ENCODE measurements at regions not wholly inside any gene's neighbourhood (a gene's known extent, or its start where the extent isn't known, plus 50 kb on each side); places are given as distances from the start of the nearest gene placed in this dataset.

DNA sequence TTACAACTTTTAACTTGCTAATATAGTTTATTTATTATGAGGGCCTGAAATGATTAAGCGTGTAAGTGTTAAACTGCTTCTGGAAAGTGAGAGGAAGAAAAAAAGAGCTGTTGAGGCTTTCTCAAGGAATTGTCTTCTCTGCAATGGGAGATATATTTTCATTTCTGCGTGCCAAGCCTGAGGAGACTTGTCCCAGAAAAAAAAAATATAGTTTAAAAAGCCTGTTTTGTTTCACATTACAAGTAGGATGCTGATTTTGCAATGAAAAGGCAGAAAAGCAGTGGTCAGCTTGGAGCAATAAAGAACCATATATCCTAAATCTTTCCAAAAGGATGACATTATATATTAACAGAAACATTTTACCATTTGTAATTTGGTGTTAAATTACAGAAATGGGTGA, 115.5 kb downstream of the GMNC start:
- ChIA-PET POLR2A (no interaction called here), CTCF (no interaction called here)
- intact Hi-C loops (cut with micrococcal nuclease) = no loop called here
- Histone ChIP-seq H3K4me3 (ENCODE audit: control extremely low read depth in 1 of 5, extremely low read depth in 1 of 5, insufficient read depth in 1 of 5, low read depth in 2 of 5, low read length in 4 of 5) (no peak overlapping the region), H3K4me2 (replicated peaks; ENCODE audit: low read depth, low read length, poor library complexity, severe bottlenecking) (no peak overlapping the region), H3K9ac (ENCODE audit: low read length) (no peak overlapping the region), H3K79me2 (ENCODE audit: control insufficient read depth, insufficient read depth, low read length) (no peaks in the 10 kb centered on the region), H3K36me3 (replicated peaks in 1 of 2; ENCODE audit: control extremely low read depth in 1 of 2, control insufficient read depth in 1 of 2, extremely low read depth in 1 of 2, insufficient read depth in 2 of 2, low read length in 1 of 2) (no peaks in the 10 kb centered on the region), H3K9me3 (ENCODE audit: control extremely low read depth in 1 of 3, control insufficient read depth in 2 of 3, insufficient read depth in 1 of 3, low read length in 2 of 3) (no peaks in the 10 kb centered on the region), H3K4me1 (ENCODE audit: control insufficient read depth in 2 of 2, insufficient read depth in 2 of 2, low read length in 2 of 2) (no peaks in the 10 kb centered on the region), H4K20me1 (ENCODE audit: control insufficient read depth, insufficient read depth, low read length, poor library complexity, severe bottlenecking) (no peaks in the 10 kb centered on the region), H2AFZ (ENCODE audit: insufficient read depth, low read depth, low read length, poor library complexity, severe bottlenecking) (no peak overlapping the region), H3K27ac (ENCODE audit: low read length in 2 of 2) (no peak overlapping the region), H3K27me3 (replicated peaks in 1 of 4; ENCODE audit: control extremely low read depth in 1 of 4, control insufficient read depth in 3 of 4, insufficient read depth in 4 of 4, low read length in 3 of 4) (no peaks in the 10 kb centered on the region)
- H3K27me3 Mint-ChIP-seq = no peaks in the 10 kb centered on the region
- no peak for DNase-seq
- H3K4me3 Mint-ChIP-seq = no peak overlapping the region
- 60% methylated on average over 1 of the region's 2 CpGs for WGBS (ENCODE audit: insufficient coverage)
- no peaks in the 10 kb centered on the region for H3K4me1 Mint-ChIP-seq
- TF ChIP-seq, protein P1, sequence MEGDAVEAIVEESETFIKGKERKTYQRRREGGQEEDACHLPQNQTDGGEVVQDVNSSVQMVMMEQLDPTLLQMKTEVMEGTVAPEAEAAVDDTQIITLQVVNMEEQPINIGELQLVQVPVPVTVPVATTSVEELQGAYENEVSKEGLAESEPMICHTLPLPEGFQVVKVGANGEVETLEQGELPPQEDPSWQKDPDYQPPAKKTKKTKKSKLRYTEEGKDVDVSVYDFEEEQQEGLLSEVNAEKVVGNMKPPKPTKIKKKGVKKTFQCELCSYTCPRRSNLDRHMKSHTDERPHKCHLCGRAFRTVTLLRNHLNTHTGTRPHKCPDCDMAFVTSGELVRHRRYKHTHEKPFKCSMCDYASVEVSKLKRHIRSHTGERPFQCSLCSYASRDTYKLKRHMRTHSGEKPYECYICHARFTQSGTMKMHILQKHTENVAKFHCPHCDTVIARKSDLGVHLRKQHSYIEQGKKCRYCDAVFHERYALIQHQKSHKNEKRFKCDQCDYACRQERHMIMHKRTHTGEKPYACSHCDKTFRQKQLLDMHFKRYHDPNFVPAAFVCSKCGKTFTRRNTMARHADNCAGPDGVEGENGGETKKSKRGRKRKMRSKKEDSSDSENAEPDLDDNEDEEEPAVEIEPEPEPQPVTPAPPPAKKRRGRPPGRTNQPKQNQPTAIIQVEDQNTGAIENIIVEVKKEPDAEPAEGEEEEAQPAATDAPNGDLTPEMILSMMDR (IDR thresholded peaks at IDR 0.05) = no peak
- TF ChIP-seq EZH2 (IDR thresholded peaks at IDR 0.05; ENCODE audit: borderline replicate concordance, insufficient read depth, low read depth, low read length, poor library complexity, severe bottlenecking) = no peak
- no peaks in the 10 kb centered on the region for H3K9me3 Mint-ChIP-seq (ENCODE audit: insufficient read depth)
- ATAC-seq (ENCODE audit: low read depth) = no peak
- no peak overlapping the region for H3K27ac Mint-ChIP-seq

DNA sequence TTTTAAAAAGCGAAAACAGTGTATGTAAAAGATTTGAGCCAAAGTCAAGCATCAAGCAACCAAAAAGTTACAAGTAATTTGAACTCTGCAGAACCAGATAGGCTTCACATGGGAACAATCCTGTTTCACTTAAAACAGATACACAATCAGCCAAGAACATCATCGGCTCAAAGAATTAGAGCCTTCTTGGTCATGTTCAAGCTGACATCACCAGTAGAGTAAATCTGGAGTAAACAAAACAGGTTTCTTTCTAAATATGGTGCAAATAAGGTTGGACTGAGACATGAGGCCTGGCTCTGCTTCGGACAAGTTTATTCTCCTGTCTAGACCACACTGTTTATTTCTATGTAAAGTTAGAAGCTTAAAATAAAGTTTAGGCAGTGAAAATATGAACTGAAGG, 116.0 kb downstream of the GMNC start:
- intact Hi-C loops (cut with micrococcal nuclease) = no loop called here
- Histone ChIP-seq H3K9me3 (ENCODE audit: control extremely low read depth in 1 of 3, control insufficient read depth in 2 of 3, insufficient read depth in 1 of 3, low read length in 2 of 3) (no peaks in the 10 kb centered on the region), H3K4me3 (ENCODE audit: control extremely low read depth in 1 of 5, extremely low read depth in 1 of 5, insufficient read depth in 1 of 5, low read depth in 2 of 5, low read length in 4 of 5) (no peak overlapping the region), H3K27ac (ENCODE audit: low read length in 2 of 2) (no peak overlapping the region), H3K4me2 (replicated peaks; ENCODE audit: low read depth, low read length, poor library complexity, severe bottlenecking) (no peak overlapping the region), H3K9ac (ENCODE audit: low read length) (no peak overlapping the region), H4K20me1 (ENCODE audit: control insufficient read depth, insufficient read depth, low read length, poor library complexity, severe bottlenecking) (no peaks in the 10 kb centered on the region), H3K36me3 (replicated peaks in 1 of 2; ENCODE audit: control extremely low read depth in 1 of 2, control insufficient read depth in 1 of 2, extremely low read depth in 1 of 2, insufficient read depth in 2 of 2, low read length in 1 of 2) (no peaks in the 10 kb centered on the region), H2AFZ (ENCODE audit: insufficient read depth, low read depth, low read length, poor library complexity, severe bottlenecking) (no peak overlapping the region), H3K27me3 (replicated peaks in 1 of 4; ENCODE audit: control extremely low read depth in 1 of 4, control insufficient read depth in 3 of 4, insufficient read depth in 4 of 4, low read length in 3 of 4) (no peaks in the 10 kb centered on the region), H3K79me2 (ENCODE audit: control insufficient read depth, insufficient read depth, low read length) (no peaks in the 10 kb centered on the region), H3K4me1 (ENCODE audit: control insufficient read depth in 2 of 2, insufficient read depth in 2 of 2, low read length in 2 of 2) (no peaks in the 10 kb centered on the region)
- CTCF ChIA-PET = no interaction called here
- Mint-ChIP-seq H3K9me3 (ENCODE audit: insufficient read depth) (no peaks in the 10 kb centered on the region), H3K27ac (no peak overlapping the region), H3K27me3 (no peaks in the 10 kb centered on the region), H3K4me1 (no peaks in the 10 kb centered on the region), H3K4me3 (no peak overlapping the region)
- WGBS (ENCODE audit: insufficient coverage) = no CpG with 5 or more reads among the region's 3 CpGs
- POLR2A ChIA-PET = no interaction called here
- DNase-seq = no peak
- ATAC-seq (ENCODE audit: low read depth) = no peak
- no peak for TF ChIP-seq EZH2 (IDR thresholded peaks at IDR 0.05; ENCODE audit: borderline replicate concordance, insufficient read depth, low read depth, low read length, poor library complexity, severe bottlenecking)
- TF ChIP-seq, protein P1 (IDR thresholded peaks at IDR 0.05) = no peak
